Stimulated activated CD4-positive, alpha-beta T cell treated with anti-CD3 and anti-CD28 coated beads, Interleukin-4, amount 100 ng/mL, for 1 hour (primary cell): ENCODE measurements at regions not wholly inside any gene's neighbourhood (a gene's known extent, or its start where the extent isn't known, plus 50 kb on each side); places are given as distances from the start of the nearest gene placed in this dataset.
"Not testable (repeated sequence)": the region's sequence is repeated elsewhere in the genome, so short reads cannot be mapped to it uniquely, and the experiment has no call there.

Experiments used
- DNase-seq: peaks from one replicate; pipeline ENCODE4 v3.0.0-alpha.2; 2020

DNA sequence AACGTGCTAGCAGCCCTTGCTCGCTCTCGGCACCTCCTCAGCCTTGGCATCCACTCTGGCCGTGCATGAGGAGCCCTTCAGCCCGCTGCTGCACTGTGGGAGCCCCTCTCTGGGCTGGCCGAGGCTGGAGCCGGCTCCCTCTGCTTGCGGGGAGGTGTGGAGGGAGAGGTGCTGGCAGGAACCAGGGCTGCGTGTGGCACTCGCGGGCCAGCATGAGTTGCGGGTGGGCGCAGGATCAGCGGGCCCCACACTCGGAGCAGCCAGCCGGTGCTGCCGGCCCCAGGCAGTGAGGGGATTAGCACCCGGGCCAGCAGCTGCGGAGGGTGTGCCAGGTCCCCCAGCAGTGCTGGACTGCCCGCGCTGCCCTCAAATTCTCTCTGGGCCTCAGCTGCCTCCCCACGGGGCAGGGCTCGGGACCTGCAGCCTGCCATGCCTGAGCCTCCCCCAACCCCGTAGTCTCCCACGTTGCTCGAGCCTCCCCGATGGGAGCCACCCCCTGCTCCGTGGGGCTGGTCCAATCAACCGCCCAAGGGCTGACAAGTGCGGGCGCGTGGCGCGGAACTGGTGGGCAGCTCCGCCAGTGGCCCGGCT, 1743.4 kb upstream of the CELF4 start:
- not testable (repeated sequence) for DNase-seq

- DNase-seq, result no peak
Observed at GRCh38 chr18:39305766-39306165, 1740.2 kb upstream of the CELF4 start.

GRCh38 chr18:39302481-39302880, 1736.9 kb upstream of the CELF4 start:
- no peak for DNase-seq

DNA sequence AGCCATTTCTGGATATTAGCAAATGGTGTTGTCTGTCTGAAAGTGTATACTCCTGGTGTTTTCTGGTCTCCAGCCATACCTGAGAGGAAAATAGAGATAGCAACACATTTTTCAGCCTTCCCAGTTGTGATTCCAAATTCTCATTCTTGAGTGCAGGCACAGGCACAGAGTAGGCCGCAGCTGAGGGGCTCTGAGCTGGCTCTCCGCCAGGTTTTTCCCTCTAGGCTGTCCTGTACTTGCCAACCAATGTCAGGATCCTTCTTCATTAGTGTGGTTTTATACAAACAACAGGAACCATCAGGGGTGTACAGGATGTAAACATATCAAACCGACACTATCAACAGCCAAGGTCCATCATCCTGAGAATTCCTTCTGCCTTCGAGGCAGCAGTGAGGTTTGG, 1733.6 kb upstream of the CELF4 start:
- DNase-seq, result no peak

GRCh38 chr18:39297225-39297624, 1731.6 kb upstream of the CELF4 start:
- no peak for DNase-seq

DNA sequence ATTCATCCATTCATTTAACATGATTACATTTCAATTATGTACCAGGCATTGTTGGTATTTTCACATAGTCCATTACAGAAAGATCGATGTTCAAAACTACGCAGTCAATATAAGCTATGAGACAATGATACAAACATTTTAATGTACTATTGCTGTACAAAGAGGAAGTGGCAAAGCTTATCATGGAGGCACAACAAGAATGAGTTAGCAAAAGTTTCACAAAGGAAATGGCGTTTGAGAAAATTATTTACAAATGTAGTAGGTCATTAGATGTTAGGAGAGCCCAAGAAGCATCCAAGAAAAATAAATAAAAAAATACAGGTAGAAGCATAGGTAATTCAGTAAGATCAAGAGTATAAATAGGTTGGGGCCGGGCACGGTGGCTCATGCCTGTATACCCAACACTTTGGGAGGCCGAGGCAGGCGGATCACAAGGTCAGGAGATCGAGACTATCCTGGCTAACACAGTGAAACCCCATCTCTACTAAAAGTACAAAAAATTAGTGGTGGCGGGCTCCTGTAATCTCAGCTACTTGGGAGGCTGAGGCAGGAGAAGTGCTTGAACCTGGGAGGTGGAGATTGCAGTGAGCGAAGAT, 1730.8 kb upstream of the CELF4 start:
- no peak for DNase-seq

GRCh38 chr18:39276764-39277163, 1711.2 kb upstream of the CELF4 start:
- no peak for DNase-seq

GRCh38 chr18:39274535-39274934, 1708.9 kb upstream of the CELF4 start:
- no peak for DNase-seq

DNA sequence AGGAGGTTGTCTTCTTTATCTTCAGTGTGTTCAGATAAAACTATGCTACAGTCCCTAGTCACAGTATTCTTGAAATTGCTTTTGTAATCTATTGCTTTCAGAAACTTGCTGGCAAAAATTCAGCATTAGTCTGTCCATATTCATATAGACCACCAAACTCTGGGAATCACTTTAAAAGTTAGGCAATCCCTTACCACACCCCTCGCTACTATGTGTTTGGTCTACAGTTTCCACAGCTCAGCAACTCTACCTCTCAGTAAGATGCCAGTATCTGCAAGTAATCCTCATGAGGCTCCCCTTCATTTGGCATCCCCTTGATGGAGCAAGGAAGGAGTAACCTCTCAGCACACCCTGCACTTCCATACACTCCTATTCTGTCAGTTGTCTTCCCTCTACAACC, 1706.6 kb upstream of the CELF4 start:
- no peak for DNase-seq

GRCh38 chr18:39271654-39272053, 1706.1 kb upstream of the CELF4 start:
- no peak for DNase-seq

DNA sequence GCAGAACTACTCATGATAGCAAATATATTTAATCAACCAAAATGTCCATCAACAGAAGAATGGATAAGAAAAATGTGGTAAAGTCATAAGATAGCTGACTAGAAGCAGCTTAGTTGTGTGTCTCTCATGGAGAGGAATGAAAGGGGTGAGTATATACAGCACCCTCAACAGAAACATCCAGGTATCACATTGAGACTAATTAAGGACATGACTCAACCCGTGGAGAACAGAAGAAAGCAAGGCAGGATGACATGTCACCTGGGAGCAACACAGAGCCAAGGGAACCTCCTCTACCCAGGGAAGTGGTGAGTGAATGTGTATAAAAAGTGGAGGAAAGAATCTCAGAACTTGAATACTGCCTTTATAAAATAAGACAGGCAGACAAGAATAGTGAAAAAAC, 1695.0 kb upstream of the CELF4 start:
- DNase-seq, result no peak

GRCh38 chr18:39259736-39260135, 1694.1 kb upstream of the CELF4 start:
- DNase-seq, result no peak

GRCh38 chr18:39244242-39244641, 1678.6 kb upstream of the CELF4 start:
- DNase-seq, result no peak

DNA sequence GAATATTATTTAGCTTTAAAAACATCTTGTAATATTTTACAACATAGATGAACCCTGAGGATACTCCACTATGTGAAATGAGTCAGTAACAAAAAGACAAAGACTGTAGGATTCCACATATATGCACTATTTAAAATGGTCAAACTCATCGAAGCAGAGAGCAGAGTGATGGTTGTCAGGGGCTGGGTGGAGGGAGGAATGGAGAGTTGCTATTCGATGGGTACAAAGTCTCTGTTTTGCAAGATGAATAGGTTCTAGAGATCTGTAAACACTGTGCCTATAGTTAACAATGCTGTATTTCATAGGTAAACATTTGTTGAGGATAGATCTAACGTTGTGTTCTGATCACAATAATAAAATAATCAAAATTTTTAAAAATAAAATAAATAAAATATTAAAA, 1675.9 kb upstream of the CELF4 start:
- DNase-seq, result no peak

GRCh38 chr18:39238981-39239660, 1673.5 kb upstream of the CELF4 start:
- DNase-seq, result no peak

DNA sequence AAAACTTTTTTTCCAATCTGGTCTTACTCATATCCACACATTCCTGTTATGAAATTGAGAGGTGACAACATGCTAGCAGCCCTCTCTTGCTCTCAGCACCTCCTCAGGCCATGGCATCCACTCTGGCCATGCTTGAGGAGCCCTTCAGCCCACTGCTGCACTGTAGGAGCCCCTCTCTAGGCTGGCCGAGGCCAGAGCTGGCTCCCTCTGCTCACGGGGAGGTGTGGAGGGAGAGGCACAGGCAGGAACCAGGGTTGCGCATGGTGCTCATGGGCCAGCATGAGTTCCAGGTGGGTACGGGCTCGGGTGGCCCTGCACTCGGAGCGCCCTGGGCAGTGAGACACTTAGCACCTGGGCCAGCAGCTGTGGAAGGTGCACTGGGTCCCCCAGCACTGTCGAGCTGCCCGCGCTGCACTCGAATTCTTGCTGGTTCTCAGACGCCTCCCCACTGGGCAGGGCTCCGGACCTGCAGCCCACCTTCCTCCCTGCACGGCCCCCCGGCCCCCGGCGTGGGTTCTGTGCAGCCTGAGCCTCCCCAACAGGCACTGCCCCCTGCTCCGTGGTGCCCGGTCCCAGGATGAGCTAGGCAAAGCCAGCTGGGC, 1669.6 kb upstream of the CELF4 start:
- no peak for DNase-seq

- DNase-seq, result no peak
Observed at GRCh38 chr18:39232937-39233336, 1667.3 kb upstream of the CELF4 start.

DNA sequence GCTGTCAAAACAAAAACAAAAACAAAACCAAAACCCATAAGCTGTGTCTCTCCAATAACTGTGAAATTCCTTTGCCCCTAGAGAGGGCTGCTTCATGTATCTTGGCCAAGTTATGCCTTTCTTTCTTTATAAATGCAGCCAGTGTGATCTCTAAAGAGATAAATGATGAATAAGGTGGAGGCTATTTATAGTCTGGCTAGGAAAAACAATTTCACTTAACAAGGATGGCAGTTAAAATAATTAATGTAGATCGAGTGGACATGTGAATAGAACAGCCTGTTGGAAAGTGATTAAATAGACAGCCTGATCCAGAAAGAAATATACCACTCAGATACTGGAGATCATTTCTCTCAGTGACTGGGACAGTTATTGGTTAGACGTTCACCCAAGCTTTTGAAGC, 1666.9 kb upstream of the CELF4 start:
- DNase-seq, result no peak

GRCh38 chr18:39230086-39230803, 1664.6 kb upstream of the CELF4 start:
- DNase-seq, result no peak

DNA sequence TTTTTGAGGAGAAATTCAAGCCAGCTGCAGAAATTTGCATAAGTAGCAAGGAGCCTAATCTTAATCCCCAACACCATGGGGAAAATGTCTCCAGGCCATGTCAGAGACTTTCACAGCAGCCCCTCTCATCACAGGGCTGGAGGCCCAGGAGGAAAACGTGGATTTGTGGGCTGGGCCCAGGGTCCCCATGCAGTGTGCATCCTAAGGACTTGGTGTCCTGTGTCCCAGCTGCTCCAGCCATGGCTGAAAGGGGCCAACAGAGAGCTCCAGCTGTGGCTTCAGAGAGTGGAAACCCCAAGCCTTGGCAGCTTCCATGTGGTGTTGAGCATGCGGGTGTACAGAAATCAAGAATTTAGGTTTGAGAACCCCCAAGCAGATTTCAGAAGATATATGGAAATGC, 1662.2 kb upstream of the CELF4 start:
- DNase-seq, result not testable (repeated sequence)

- no peak for DNase-seq
Observed at GRCh38 chr18:39225373-39225772, 1659.8 kb upstream of the CELF4 start.

GRCh38 chr18:39223283-39223682, 1657.7 kb upstream of the CELF4 start:
- no peak for DNase-seq

DNA sequence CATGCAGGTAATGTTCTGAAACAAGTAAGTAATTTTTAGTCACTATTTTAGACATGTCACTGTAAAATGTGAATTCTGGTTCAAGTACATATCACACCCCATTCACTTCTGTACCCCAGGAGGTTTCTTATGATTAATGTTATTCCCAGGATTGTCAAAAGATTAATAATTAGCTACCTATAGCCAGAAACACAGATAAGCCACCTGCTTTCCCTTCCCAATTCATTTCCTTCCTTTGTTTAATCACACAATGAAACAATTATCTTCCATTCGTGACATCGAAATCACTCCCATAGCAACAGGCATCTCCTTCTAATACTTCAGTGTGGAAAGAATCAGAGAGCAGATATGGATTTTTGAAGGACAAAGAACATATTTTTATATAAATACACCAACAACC, 1650.3 kb upstream of the CELF4 start:
- no peak for DNase-seq

GRCh38 chr18:39211461-39211860, 1645.9 kb upstream of the CELF4 start:
- no peak for DNase-seq
